Inferior parietal cortex (tissue), 1 donor: ENCODE measurements at regions not wholly inside any gene's neighbourhood (a gene's known extent, or its start where the extent isn't known, plus 50 kb on each side); places are given as distances from the start of the nearest gene placed in this dataset.
"Not testable (repeated sequence)": the region's sequence is repeated elsewhere in the genome, so short reads cannot be mapped to it uniquely, and the experiment has no call there.

Experiments used
- DNase-seq: peaks from one replicate; pipeline ENCODE4 v3.0.0-alpha.2; 2016; ENCODE audit errors: extremely low spot score

DNA sequence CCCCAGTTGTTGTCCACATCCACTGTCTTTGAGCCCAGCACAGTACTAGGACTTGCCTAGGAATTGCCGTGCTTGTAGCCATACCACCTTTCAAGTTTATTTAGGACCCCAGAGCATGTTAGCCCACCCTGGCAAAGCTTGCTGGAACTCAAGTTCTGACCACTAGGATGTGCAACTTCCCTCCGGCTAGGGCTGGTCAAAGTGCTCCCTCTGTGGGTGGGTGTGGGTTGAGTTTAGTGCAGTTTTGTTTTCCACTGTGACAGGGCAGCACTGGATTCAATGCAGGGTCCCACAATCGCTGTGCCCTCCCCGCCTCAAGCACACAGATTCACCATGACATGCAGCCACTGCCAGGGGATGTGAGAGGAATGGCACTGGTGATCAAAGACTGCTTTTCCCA is 96.0 kb downstream of the RASGEF1B start:
- no peak for DNase-seq

DNA sequence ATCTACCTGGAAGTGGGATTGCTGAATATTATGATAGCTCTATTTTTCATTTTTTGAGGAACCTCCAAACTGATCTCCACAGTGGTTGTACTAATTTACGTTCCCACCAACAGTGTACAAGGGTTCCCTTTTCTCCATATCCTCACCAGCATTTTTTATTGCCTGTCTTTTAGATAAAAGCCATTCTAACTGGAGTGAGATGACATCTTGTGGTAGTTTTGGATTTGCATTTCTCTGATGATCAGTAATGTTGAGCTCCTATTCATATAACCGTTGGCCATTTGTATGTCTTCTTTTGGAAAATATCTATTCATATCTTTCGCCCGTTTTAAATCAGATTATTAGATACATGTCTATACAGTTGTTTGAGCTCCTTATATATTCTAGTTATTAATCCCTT is 101.8 kb downstream of the RASGEF1B start:
- no peak for DNase-seq

DNA sequence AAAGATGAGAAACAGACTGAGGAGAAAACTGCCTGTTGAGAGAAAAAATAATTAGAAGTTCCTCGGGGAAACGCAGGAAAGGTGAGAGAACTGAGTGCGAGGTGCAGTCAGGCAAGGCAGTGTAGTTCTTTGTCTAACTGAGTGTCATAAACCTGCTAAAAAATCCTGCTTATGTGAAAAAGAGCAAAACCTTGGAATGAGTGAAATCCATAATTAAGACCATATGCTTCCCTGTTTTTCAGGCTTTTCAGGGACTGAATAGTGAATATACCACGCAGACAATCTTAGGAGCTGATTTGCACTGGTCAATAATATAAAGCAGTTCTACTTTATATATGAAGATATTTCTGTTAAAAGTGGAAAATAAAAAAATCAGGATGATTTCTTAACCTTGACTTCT is 104.9 kb downstream of the RASGEF1B start:
- no peak for DNase-seq

- DNase-seq, result no peak
These were observed 111.0 kb downstream of the RASGEF1B start for GRCh38 chr4:81360737-81361136.

DNA sequence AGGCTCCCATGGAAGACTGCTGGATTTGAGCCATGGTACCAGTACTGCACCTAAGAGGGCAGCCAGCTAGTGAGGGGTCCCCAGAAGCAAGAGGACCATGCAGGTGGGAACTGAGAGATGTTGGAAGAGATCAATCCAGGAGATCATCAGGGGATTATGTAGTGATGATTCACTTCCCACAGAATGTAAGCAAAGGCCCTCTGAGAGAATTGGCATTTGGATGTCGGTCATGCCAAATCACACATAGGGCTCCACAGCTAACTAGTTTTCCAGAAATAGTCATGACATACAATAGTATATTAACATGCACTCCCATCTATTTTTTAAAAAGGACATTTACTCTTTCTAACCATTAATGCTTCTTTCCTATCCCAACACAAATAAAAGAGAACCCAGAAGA is 112.5 kb downstream of the RASGEF1B start:
- no peak for DNase-seq

- no peak for DNase-seq
These were observed 113.6 kb downstream of the RASGEF1B start for GRCh38 chr4:81358154-81358553.

GRCh38 chr4:81356621-81357020 is 115.1 kb downstream of the RASGEF1B start:
- DNase-seq, result no peak

DNA sequence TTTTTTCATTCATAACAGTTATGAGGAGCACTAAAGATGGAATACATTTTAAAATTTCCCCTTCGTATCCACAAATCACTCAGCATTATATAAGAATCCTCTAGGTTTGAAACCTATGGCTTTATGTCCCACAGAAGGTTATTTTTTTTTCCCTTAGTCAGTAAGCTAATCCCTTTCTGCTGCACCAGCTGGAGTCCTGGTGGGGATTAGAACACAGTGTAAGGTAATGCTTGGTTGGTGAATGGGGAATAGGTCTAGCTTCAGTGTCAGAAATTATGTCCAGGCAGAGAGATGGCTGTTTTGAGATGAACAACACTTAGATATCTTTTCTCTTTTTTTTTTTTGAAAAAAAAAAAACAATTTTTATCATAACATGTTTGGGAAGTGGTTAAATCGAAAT is 116.6 kb downstream of the RASGEF1B start:
- no peak for DNase-seq

DNA sequence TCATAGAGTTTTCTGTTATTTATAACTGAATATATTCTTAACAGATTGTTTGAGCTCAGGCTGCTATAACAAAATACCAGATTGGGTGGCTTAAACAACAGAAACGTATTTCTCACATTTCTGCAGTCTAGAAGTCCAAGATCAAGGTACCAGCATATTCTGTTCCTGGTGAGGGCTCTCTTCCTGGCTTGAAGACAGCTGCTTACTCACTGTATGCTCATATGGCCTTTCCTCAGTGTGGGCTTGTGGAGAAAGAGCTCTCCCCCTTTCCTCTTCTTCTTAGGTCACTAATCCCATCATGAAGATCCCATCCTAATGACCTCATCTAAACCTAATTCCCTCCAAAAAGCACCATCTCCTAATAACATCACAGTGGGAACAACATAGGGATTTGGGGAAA is 117.8 kb downstream of the RASGEF1B start:
- DNase-seq, result no peak

DNA sequence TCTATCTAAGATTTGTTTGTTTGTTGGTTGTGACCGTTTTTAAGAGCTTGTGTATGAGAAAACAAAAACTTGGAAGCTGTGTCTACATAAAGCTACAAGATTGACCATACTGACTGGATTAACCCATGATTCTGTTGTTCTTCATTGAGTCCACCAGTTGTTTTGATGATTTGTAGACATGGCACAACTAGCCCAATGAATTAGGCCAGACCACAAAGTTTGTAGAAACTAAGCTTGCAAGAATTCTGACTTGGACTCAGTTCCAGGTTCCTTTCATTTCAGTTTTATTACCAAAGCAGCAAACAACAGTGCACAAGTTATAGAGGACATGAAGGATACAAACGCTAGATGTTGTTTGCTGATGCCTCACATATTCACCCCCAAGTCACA is 119.3 kb downstream of the RASGEF1B start:
- DNase-seq, result no peak

DNA sequence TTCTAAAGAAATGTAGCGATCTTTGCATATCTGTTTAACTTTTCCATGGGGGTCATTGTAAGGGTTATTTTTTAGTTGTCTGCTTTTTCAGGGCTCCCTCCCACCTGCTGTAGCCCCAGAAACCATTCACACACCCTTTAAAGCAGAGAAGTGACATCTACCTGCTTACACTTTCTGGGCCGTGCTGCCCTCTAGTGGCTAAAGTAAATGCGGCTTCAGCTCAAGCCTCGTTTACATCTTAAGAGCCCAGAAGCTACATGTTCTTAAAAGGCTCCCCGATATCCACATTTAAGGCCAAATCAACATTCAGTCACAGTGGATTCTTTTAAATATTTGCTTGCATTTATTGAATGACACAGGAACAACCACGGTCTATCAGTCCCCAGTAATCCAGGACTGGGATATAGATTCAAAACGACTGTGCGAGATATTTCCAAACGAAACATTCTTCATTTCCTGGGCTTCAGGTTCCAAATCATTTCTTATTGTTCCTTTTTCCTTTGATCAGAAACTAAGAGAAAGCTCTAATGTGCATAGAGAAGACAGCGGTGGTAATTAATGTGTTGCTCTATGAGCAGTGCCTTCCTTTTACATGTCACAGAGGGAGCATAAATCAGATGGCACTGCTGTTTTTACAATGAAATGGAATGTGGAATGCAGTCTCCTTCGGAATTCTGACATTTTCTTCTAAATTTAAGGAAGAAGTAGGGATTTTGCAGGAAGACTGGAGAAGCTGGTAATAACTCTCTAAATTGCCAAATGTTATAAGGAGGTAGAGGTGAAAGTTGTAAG is 119.9 kb downstream of the RASGEF1B start:
- peak; percentile 90 for DNase-seq

- DNase-seq, result no peak
These were observed 121.7 kb downstream of the RASGEF1B start for GRCh38 chr4:81350040-81350439.

DNA sequence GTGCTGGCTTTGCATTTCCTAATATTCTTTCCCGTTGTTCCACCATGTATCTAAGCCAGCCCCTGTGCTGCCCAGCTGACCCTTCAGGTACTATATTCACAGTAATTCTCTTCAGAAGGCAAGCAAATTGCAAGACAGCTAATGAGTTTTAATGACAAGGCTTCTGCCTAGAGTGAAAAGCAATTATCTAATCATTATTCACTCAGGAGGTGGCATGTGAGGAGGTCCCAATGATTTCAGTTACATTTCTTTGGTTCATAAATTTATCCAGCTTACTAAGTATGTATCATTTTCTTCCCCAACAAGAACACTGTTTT is 123.0 kb downstream of the RASGEF1B start:
- no peak for DNase-seq

GRCh38 chr4:81348086-81348777 is 123.5 kb downstream of the RASGEF1B start:
- no peak for DNase-seq

DNA sequence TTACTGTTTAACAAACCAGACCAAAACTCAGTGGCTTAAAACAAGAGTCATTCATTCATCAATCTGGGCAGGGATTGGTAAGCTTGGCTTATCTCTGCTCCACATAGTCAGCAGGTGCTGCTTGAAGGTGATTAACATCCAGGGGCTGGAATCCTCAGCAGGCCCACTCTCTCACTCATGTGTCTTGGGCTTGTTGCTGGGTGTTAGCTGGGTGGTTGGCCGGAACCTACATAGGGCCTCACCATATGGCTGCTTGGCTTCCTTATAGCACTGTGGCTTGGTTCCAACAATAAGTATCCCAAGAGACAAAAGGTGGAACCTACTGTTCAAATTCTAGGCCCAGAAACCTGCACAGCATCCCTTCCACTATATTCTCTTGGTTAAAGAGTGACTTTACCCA is 125.0 kb downstream of the RASGEF1B start:
- DNase-seq, result no peak

- DNase-seq, result no peak
These were observed 128.2 kb downstream of the RASGEF1B start for GRCh38 chr4:81343536-81343935.

DNA sequence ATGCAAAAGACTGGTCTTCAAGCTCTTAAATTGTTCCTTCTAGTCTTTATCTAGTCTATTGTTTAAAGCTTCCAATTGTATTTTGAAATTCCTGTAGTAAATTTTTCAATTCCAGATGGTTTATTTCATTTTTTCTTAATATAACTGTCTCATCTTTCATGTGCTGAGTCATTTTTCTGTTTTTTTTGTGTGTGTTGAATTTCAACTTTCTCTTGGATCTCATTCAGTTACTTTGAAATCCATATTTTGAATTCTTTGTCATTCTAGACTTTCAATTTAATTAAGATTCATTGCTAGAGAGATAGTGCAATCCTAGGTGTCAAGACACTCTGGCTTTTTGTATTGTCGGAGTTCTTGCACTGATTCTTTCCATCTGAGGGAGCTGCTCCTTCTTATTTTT is 128.0 kb upstream of the PRKG2 start:
- DNase-seq, result no peak

- no peak for DNase-seq
These were observed 122.2 kb upstream of the PRKG2 start for GRCh38 chr4:81337211-81337610.

- no peak for DNase-seq
These were observed 120.3 kb upstream of the PRKG2 start for GRCh38 chr4:81335122-81335912.

DNA sequence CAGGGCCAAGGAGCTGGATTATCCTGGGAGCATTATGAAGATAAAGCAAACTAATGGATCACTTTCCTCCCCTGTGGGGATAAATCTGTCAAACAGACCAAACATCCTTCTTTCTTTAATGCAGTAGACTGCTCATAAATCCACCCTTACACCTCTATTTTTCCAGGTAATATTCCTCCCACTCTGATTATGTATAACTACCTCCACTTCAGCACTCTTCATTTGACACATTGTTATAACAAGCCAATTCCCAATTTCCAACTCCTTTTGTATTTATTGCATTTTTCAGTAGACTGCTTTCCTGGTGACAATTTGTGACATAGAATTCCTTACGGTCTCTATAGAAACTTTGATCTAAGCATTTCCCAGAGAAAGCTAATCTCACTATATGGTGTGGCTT is 115.0 kb upstream of the PRKG2 start:
- no peak for DNase-seq

- DNase-seq, result no peak
These were observed 111.6 kb upstream of the PRKG2 start for GRCh38 chr4:81326581-81326980.

GRCh38 chr4:81324594-81324993 is 109.6 kb upstream of the PRKG2 start:
- DNase-seq, result not testable (repeated sequence)

DNA sequence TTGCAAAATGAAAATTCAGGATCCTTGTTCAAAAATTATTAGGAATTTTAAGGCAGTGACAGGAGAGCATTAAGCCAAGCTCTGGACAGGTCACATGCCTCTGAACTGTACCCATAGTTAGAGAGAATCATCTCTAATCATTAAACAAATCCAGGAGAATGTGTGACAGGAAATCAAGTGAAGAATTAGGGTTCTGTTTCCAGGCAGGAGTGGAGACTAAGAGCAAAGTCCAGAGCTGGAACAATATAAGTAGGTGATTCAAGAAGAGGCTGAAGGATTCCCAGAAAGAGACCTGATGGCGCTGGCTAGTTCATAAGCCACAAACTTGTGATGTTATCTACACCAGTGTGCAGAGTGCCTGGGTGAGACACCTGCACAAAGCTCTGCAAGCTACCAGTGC is 104.6 kb upstream of the PRKG2 start:
- no peak for DNase-seq
